NCI-H524 treated with DMSO at 0.1 percent for 48 hours (cell line): ENCODE measurements at regions not wholly inside any gene's neighbourhood (a gene's known extent, or its start where the extent isn't known, plus 50 kb on each side); places are given as distances from the start of the nearest gene placed in this dataset.
"Not testable (repeated sequence)": the region's sequence is repeated elsewhere in the genome, so short reads cannot be mapped to it uniquely, and the experiment has no call there.

Experiments
- DNase-seq: peaks from one replicate; lab custom pipeline; 2025; lab: John Stamatoyannopoulos, UW

GRCh38 chr7:49611951-49612350 lies 161.5 kb upstream of the VWC2 start:
- DNase-seq, result no peak

GRCh38 chr7:49613759-49614158 lies 159.7 kb upstream of the VWC2 start:
- no peak for DNase-seq

GRCh38 chr7:49614974-49615373 lies 158.5 kb upstream of the VWC2 start:
- DNase-seq, result not testable (repeated sequence)

- DNase-seq, result no peak
Observed at GRCh38 chr7:49618028-49618427, 155.4 kb upstream of the VWC2 start.

- DNase-seq, result no peak
Observed at GRCh38 chr7:49623943-49624342, 149.5 kb upstream of the VWC2 start.

- no peak for DNase-seq
Observed at GRCh38 chr7:49624611-49625010, 148.8 kb upstream of the VWC2 start.

GRCh38 chr7:49630513-49630912 lies 142.9 kb upstream of the VWC2 start:
- no peak for DNase-seq

GRCh38 chr7:49631071-49631815 lies 142.2 kb upstream of the VWC2 start:
- no peak for DNase-seq

GRCh38 chr7:49631960-49632359 lies 141.5 kb upstream of the VWC2 start:
- no peak for DNase-seq

- no peak for DNase-seq
Observed at GRCh38 chr7:49635800-49636199, 137.6 kb upstream of the VWC2 start.

- no peak for DNase-seq
Observed at GRCh38 chr7:49636400-49636799, 137.0 kb upstream of the VWC2 start.

- no peak for DNase-seq
Observed at GRCh38 chr7:49638166-49638565, 135.3 kb upstream of the VWC2 start.

GRCh38 chr7:49639068-49639593 lies 134.3 kb upstream of the VWC2 start:
- no peak for DNase-seq

GRCh38 chr7:49639808-49640207 lies 133.6 kb upstream of the VWC2 start:
- no peak for DNase-seq

GRCh38 chr7:49643321-49643720 lies 130.1 kb upstream of the VWC2 start:
- no peak for DNase-seq

GRCh38 chr7:49643736-49644135 lies 129.7 kb upstream of the VWC2 start:
- DNase-seq, result no peak

GRCh38 chr7:49644396-49645166 lies 128.9 kb upstream of the VWC2 start:
- DNase-seq, result no peak

- DNase-seq, result no peak
Observed at GRCh38 chr7:49645296-49645695, 128.1 kb upstream of the VWC2 start.

GRCh38 chr7:49660170-49660783 lies 113.2 kb upstream of the VWC2 start:
- DNase-seq, result no peak

GRCh38 chr7:49660976-49661375 lies 112.5 kb upstream of the VWC2 start:
- no peak for DNase-seq

GRCh38 chr7:49665963-49666362 lies 107.5 kb upstream of the VWC2 start:
- DNase-seq, result not testable (repeated sequence)

- DNase-seq, result peak; percentile 19
Observed at GRCh38 chr7:49666764-49667163, 106.7 kb upstream of the VWC2 start.

- DNase-seq, result no peak
Observed at GRCh38 chr7:49669285-49669684, 104.2 kb upstream of the VWC2 start.
